Hepatocyte (in vitro differentiated cells): ENCODE measurements at regions not wholly inside any gene's neighbourhood (a gene's known extent, or its start where the extent isn't known, plus 50 kb on each side); places are given as distances from the start of the nearest gene placed in this dataset.

ENCODE experiments used
- DNase-seq: peaks from one replicate; pipeline ENCODE4 v3.0.0-alpha.2; 2016; ENCODE audit warnings: low spot score
- H2AFZ ChIP-seq: fragments of 200-600 bp; sonication (generic); 2 replicates; pipeline ENCODE4 v1.6.0; 2016; ENCODE audit warnings: antibody characterized with exemption, mild to moderate bottlenecking
- H3K27ac ChIP-seq: fragments of 200-600 bp; sonication (generic); 2 replicates; pipeline ENCODE4 v1.5.1; 2016; ENCODE audit warnings: mild to moderate bottlenecking
- H3K27me3 ChIP-seq: fragments of 200-600 bp; sonication (generic); 2 replicates; pipeline ENCODE4 v1.6.1; 2016
- H3K36me3 ChIP-seq: fragments of 200-600 bp; sonication (generic); replicated peaks from 2 replicates; pipeline ENCODE4 v1.5.1; 2016; ENCODE audit warnings: low read depth; ENCODE audit not compliant: insufficient read depth
- H3K4me1 ChIP-seq: fragments of 200-600 bp; sonication (generic); 2 replicates; pipeline ENCODE4 v1.5.1; 2016; ENCODE audit warnings: mild to moderate bottlenecking, moderate library complexity; ENCODE audit not compliant: insufficient read depth
- H3K4me2 ChIP-seq: fragments of 200-600 bp; sonication (generic); 2 replicates; pipeline ENCODE4 v1.6.0; 2016
- H3K4me3 ChIP-seq: fragments of 200-600 bp; sonication (generic); 2 replicates; pipeline ENCODE4 v1.5.1; 2016; ENCODE audit warnings: mild to moderate bottlenecking
- H3K79me2 ChIP-seq: fragments of 200-600 bp; sonication (generic); 2 replicates; pipeline ENCODE4 v1.6.0; 2017; ENCODE audit warnings: mild to moderate bottlenecking
- H3K9me2 ChIP-seq: fragments of 200-600 bp; sonication (generic); replicated peaks from 2 replicates; pipeline ENCODE4 v1.6.0; 2017; ENCODE audit warnings: mild to moderate bottlenecking; ENCODE audit not compliant: insufficient read depth
- H3K9me3 ChIP-seq: fragments of 200-600 bp; sonication (generic); 2 replicates; pipeline ENCODE4 v1.5.1; 2016; ENCODE audit warnings: low read depth, mild to moderate bottlenecking
- H4K20me1 ChIP-seq: fragments of 200-600 bp; sonication (generic); 2 replicates; pipeline ENCODE4 v1.6.0; 2016; ENCODE audit warnings: mild to moderate bottlenecking; ENCODE audit not compliant: insufficient read depth, poor library complexity, severe bottlenecking
- CTCF ChIP-seq: fragments of 200-600 bp; sonication (generic); IDR thresholded peaks from 2 replicates; pipeline ENCODE4 v1.5.1; 2016; ENCODE audit warnings: antibody characterized with exemption, mild to moderate bottlenecking; ENCODE audit not compliant: poor library complexity
- EZH2 ChIP-seq: fragments of 200-600 bp; sonication (generic); IDR thresholded peaks from 2 replicates; pipeline ENCODE4 v1.6.1; 2016; ENCODE audit warnings: antibody characterized with exemption, mild to moderate bottlenecking, borderline replicate concordance
- EZH2phosphoT487 ChIP-seq: fragments of 200-600 bp; sonication (generic); IDR thresholded peaks from one replicate; pipeline ENCODE4 v1.6.1; 2018; ENCODE audit warnings: antibody characterized with exemption, mild to moderate bottlenecking, low read depth, moderate library complexity; ENCODE audit not compliant: unreplicated experiment, severe bottlenecking
- whole genome bisulfite sequencing: methylation state at CpG from one replicate; pipeline ENCODE4 v1.1.6; 2016; ENCODE audit warnings: low lambda C conversion rate; ENCODE audit errors: missing lambda C conversion rate; 5-methylcytosine and 5-hydroxymethylcytosine counted together

GRCh38 chr1:5753549-5754421 is 238.4 kb downstream of the NPHP4 start:
- H3K9me2 ChIP-seq = no peaks in the 10 kb centered on the region
- no peak overlapping the region for H3K4me2 ChIP-seq
- H3K27ac ChIP-seq = no peak overlapping the region
- no peaks in the 10 kb centered on the region for H3K4me1 ChIP-seq
- H3K79me2 ChIP-seq = no peaks in the 10 kb centered on the region
- WGBS = 91% methylated on average over 23 of the region's 23 CpGs
- H3K27me3 ChIP-seq = no peaks in the 10 kb centered on the region
- no peaks in the 10 kb centered on the region for H3K36me3 ChIP-seq
- no peak overlapping the region for H3K4me3 ChIP-seq
- H4K20me1 ChIP-seq = no peaks in the 10 kb centered on the region
- no peaks in the 10 kb centered on the region for H3K9me3 ChIP-seq
- no peak for DNase-seq
- no peak overlapping the region for H2AFZ ChIP-seq
- no peak for TF ChIP-seq EZH2phosphoT487
- TF ChIP-seq CTCF = no peak
- no peak for TF ChIP-seq EZH2

GRCh38 chr1:5752746-5753548 is 239.3 kb downstream of the NPHP4 start:
- no peak for DNase-seq
- Histone ChIP-seq H3K9me3 (no peaks in the 10 kb centered on the region), H3K27me3 (no peaks in the 10 kb centered on the region), H3K4me3 (no peak overlapping the region), H3K9me2 (no peaks in the 10 kb centered on the region), H3K27ac (no peak overlapping the region), H2AFZ (no peak overlapping the region), H3K4me1 (no peaks in the 10 kb centered on the region), H3K4me2 (no peak overlapping the region), H3K36me3 (no peaks in the 10 kb centered on the region), H3K79me2 (no peaks in the 10 kb centered on the region), H4K20me1 (no peaks in the 10 kb centered on the region)
- WGBS = 61% methylated on average over 15 of the region's 15 CpGs
- TF ChIP-seq EZH2phosphoT487 = no peak

- no peaks in the 10 kb centered on the region for H4K20me1 ChIP-seq
- H3K4me2 ChIP-seq = no peak overlapping the region
- H3K27ac ChIP-seq = no peak overlapping the region
- H3K4me1 ChIP-seq = no peaks in the 10 kb centered on the region
- no peaks in the 10 kb centered on the region for H3K79me2 ChIP-seq
- no peaks in the 10 kb centered on the region for H3K36me3 ChIP-seq
- H3K4me3 ChIP-seq = no peak overlapping the region
- H3K9me3 ChIP-seq = no peaks in the 10 kb centered on the region
- no peaks in the 10 kb centered on the region for H3K9me2 ChIP-seq
- TF ChIP-seq CTCF = no peak
- no peak for TF ChIP-seq EZH2phosphoT487
- WGBS = 69% methylated on average over 13 of the region's 14 CpGs
- no peaks in the 10 kb centered on the region for H3K27me3 ChIP-seq
- DNase-seq = no peak
- H2AFZ ChIP-seq = no peak overlapping the region
Measured at GRCh38 chr1:5751833-5752745, 240.1 kb downstream of the NPHP4 start.
